ENCODE measurements at regions not wholly inside any gene's neighbourhood (a gene's known extent, or its start where the extent isn't known, plus 50 kb on each side); places are given as distances from the start of the nearest gene placed in this dataset.

DNA sequence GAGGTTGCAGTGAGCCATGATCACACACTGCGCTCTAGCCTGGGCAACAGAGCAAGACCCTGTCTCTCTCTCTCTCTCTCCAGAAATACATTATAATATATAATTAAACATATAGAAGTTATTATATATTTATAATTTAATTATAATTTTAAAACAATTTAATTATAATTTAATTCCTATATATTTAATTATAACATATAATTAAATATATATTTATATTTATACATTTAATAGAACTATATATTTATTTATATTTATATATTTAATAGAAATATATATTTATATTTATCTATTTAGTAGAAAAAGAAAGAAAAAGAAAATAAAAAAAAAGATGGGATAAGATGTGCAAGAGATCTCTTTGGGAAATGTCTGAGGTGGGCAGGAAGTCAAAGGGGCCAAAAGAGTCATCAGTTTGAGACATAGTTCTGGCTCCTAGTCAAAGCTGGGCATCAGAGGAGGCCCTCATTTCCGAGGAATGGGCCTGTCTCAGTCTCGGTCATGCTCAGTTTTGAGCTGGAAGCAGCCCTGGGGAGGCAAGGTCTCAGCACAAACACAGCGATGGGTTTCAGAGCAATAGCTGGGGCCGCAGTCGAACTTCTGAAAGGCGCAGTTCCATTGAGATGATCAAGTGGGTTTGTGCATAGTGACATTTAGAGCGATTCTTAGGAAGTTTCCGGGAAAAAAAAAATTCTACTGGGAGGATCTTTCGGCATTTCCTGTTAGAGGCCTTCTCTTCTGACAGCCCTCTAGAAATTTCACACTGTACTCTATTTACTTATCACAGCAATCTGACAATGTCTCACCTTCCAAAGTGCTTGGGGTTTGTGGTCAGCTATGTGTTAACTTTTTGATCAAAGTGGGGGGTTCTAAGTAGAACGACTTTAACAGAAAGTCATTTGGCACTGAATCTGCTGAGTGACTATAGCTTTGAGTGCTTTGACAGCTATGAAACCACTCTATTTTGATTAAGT is 58.7 kb upstream of the GZMB start:
- DNase-seq = peak; percentile 35

DNA sequence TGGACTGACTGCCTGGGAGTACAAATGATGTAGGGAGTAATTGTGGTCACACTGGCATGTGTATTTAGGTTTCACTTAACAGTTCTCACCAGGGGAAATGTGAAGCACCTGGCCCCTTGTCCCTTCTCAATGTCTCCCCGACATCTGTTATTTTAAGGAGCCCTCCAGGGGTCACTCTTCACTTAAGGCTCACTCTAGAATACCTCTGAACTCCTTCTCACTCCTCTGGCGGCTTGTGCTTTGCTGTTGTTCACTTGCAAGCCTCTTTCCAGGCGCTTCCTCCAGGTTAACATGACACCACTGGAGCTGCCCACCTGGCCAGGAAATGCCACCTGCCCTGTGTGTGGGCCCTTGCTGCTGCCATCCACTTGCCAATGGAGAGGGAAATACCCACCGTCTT is 56.5 kb upstream of the GZMB start:
- DNase-seq = no peak

DNA sequence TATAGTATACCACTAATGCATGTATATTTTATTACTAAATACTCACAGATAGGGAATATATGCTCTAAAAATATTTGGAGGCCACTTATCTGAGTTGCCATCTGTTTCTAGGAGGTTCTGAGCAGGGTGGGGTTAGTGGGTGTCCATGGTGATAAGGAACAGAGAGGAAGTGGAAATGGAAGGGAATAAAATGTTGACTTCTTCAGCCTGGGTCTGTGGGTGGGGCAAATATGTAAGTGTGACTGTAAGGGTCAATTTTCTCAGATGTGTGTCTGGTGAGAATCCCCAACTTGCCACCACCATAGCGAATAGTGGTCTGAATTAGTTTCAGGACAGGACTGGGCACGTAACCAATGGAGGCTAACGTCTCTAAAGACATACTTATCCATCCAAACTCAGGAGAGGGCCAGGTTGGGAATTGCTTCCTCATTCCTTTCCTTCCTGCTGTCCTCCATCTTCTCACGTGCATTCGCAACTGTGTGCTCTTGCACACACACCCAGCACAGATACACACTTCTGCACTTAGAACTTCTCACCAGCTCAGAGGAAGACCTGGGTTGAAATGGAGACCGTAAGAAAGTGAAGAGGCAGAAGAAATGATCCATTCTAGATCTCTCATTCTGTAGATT is 54.2 kb upstream of the GZMB start:
- no peak for DNase-seq

Data from stimulated activated CD4-positive, alpha-beta T cell treated with anti-CD3 and anti-CD28 coated beads, Interleukin-4, amount 100 ng/mL, for 24 hours (primary cell).